ENCODE measurements at regions not wholly inside any gene's neighbourhood (a gene's known extent, or its start where the extent isn't known, plus 50 kb on each side); places are given as distances from the start of the nearest gene placed in this dataset.

DNA sequence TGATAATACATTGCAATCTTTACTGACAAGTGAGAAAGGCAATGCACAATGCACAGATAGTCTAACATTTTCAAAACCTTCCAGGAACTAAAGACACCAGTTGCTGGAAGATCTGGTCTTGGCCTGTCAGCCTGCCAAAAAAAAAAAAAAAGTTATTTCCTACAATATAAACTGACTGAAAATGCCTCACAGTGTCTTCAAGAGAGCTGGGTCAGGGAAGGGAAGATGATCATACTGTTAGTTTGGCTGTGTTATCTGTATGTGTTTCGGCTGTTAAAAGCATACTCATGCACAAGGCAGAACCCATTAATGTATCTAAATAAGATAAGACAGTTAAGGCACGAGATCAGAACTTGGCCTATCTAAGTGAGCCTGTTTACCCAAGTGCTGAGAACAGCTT is 673.4 kb downstream of the MECOM start:
- TF ChIP-seq, protein P1, sequence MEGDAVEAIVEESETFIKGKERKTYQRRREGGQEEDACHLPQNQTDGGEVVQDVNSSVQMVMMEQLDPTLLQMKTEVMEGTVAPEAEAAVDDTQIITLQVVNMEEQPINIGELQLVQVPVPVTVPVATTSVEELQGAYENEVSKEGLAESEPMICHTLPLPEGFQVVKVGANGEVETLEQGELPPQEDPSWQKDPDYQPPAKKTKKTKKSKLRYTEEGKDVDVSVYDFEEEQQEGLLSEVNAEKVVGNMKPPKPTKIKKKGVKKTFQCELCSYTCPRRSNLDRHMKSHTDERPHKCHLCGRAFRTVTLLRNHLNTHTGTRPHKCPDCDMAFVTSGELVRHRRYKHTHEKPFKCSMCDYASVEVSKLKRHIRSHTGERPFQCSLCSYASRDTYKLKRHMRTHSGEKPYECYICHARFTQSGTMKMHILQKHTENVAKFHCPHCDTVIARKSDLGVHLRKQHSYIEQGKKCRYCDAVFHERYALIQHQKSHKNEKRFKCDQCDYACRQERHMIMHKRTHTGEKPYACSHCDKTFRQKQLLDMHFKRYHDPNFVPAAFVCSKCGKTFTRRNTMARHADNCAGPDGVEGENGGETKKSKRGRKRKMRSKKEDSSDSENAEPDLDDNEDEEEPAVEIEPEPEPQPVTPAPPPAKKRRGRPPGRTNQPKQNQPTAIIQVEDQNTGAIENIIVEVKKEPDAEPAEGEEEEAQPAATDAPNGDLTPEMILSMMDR (IDR thresholded peaks at IDR 0.05; ENCODE audit: insufficient read depth, low read length): no peak
- no peak for TF ChIP-seq POLR2AphosphoS5 (IDR thresholded peaks at IDR 0.05; ENCODE audit: low read depth)

All from HL-60 (cell line).